OCI-LY7 (cell line): ENCODE measurements at regions not wholly inside any gene's neighbourhood (a gene's known extent, or its start where the extent isn't known, plus 50 kb on each side); places are given as distances from the start of the nearest gene placed in this dataset.

Source experiments
- CTCF ChIP-seq: fragments of 200-600 bp; sonication (generic); conservative IDR thresholded peaks from 2 replicates; pipeline ENCODE4 v1.5.1; 2014; ENCODE audit warnings: mild to moderate bottlenecking, antibody characterized with exemption, low read length, moderate library complexity, mixed read lengths
- EZH2phosphoT487 ChIP-seq: fragments of 200-600 bp; sonication (generic); IDR thresholded peaks from 2 replicates; pipeline ENCODE4 v1.6.1; 2018; ENCODE audit warnings: low read depth, borderline replicate concordance, mild to moderate bottlenecking, mixed run types, antibody characterized with exemption, low read length, moderate library complexity, mixed read lengths

- no peak for TF ChIP-seq CTCF
- no peak for TF ChIP-seq EZH2phosphoT487
Observed at GRCh38 chr5:6252581-6252980, 125.8 kb downstream of the MED10 start.
